ENCODE measurements at regions not wholly inside any gene's neighbourhood (a gene's known extent, or its start where the extent isn't known, plus 50 kb on each side); places are given as distances from the start of the nearest gene placed in this dataset.

GRCh38 chr6:43983191-43983590 lies 144.1 kb downstream of the MRPL14 start:
- DNase-seq (ENCODE audit: low spot score) = no peak
- Histone ChIP-seq H2BK12ac (ENCODE audit: low read length) (no peak overlapping the region), H3K27ac (replicated peaks; ENCODE audit: low read length) (no peak overlapping the region), H3K4me1 (ENCODE audit: control insufficient read depth in 2 of 2, insufficient read depth in 1 of 2, low read depth in 1 of 2, low read length in 2 of 2) (peaks cover 0 to 4% of the 10 kb centered on the region in 2 donors), H3K4me2 (ENCODE audit: insufficient read depth, low read length, poor library complexity, severe bottlenecking) (no peak overlapping the region), H2BK15ac (ENCODE audit: low read length) (no peak overlapping the region), H4K8ac (ENCODE audit: low read depth, low read length) (no peak overlapping the region), H3K18ac (ENCODE audit: low read length) (peak overlapping the region; percentile 19), H3K14ac (ENCODE audit: low read length) (no peak overlapping the region), H3K4ac (ENCODE audit: low read length) (no peak overlapping the region), H2AK5ac (ENCODE audit: low read depth, low read length) (peak overlapping the region; percentile 51), H3K9ac (ENCODE audit: low read depth, low read length, poor library complexity) (no peak overlapping the region), H2AFZ (ENCODE audit: low read length) (no peak overlapping the region), H3K27me3 (ENCODE audit: control insufficient read depth in 3 of 3, insufficient read depth in 3 of 3, low read depth in 1 of 3, low read length in 3 of 3) (peaks cover 0 to 85% (median 0%) of the 10 kb centered on the region in 3 experiments), H3K4me3 (ENCODE audit: low read length in 2 of 2) (no peak overlapping the region), H2BK5ac (ENCODE audit: low read length) (no peak overlapping the region), H3K79me1 (ENCODE audit: low read depth, low read length) (no peaks in the 10 kb centered on the region), H3K9me3 (replicated peaks in 1 of 2; ENCODE audit: control insufficient read depth in 2 of 2, insufficient read depth in 1 of 2, low read depth in 1 of 2, low read length in 2 of 2) (no peaks in the 10 kb centered on the region), H3K36me3 (replicated peaks in 1 of 2; ENCODE audit: control insufficient read depth in 2 of 2, insufficient read depth in 2 of 2, low read length in 2 of 2) (no peaks in the 10 kb centered on the region), H2BK120ac (ENCODE audit: low read depth, low read length) (no peak overlapping the region), H4K91ac (ENCODE audit: low read depth, low read length, poor library complexity) (no peak overlapping the region), H3K23ac (ENCODE audit: low read depth, low read length, poor library complexity) (peak overlapping the region; percentile 23)
- no CpG with 5 or more reads among the region's 2 CpGs for WGBS, 2 donors (ENCODE audit: extremely low coverage in 2 of 2, insufficient read length in 2 of 2, insufficient replicate concordance in 1 of 2)

DNA sequence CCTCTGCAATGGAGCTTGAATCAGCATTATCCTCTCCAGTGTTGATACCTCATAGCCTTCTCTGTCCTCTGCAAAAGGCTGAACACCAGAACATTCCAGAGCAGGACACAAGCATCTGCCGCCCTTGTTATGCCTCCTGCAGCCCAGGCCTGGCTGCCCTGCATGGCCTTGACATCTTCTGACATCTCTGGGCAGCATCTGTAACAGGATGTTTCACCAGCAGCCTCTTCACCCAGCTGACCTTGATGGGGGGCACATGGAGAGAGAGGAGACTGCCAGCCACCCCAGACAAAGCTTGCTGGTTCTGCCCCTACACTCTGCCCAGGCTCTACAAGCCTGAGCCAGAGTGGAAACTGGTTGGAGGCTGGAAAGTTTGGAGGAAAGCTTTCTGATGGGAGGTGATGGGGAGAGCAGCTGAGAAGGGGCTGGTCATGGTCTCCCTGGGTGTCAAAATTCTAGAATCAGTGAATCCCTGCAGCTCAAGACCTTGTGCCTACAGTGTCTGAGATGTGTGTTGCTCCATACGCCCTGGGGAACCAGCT lies 145.1 kb downstream of the MRPL14 start:
- H3K36me3 ChIP-seq (replicated peaks in 1 of 2; ENCODE audit: control insufficient read depth in 2 of 2, insufficient read depth in 2 of 2, low read length in 2 of 2) = no peaks in the 10 kb centered on the region
- DNase-seq (ENCODE audit: low spot score) = no peak
- H3K4me3 ChIP-seq (ENCODE audit: low read length in 2 of 2) = no peak overlapping the region
- H4K91ac ChIP-seq (ENCODE audit: low read depth, low read length, poor library complexity) = no peak overlapping the region
- H3K9ac ChIP-seq (ENCODE audit: low read depth, low read length, poor library complexity) = no peak overlapping the region
- no peak overlapping the region for H3K27ac ChIP-seq (replicated peaks; ENCODE audit: low read length)
- no peak overlapping the region for H4K8ac ChIP-seq (ENCODE audit: low read depth, low read length)
- no CpG with 5 or more reads among the region's 2 CpGs for WGBS, 2 donors (ENCODE audit: extremely low coverage in 2 of 2, insufficient read length in 2 of 2, insufficient replicate concordance in 1 of 2)
- H2BK12ac ChIP-seq (ENCODE audit: low read length) = no peak overlapping the region
- H2AFZ ChIP-seq (ENCODE audit: low read length) = no peak overlapping the region
- H3K79me1 ChIP-seq (ENCODE audit: low read depth, low read length) = no peaks in the 10 kb centered on the region
- H2BK120ac ChIP-seq (ENCODE audit: low read depth, low read length) = no peak overlapping the region
- H3K23ac ChIP-seq (ENCODE audit: low read depth, low read length, poor library complexity) = no peak overlapping the region
- H3K18ac ChIP-seq (ENCODE audit: low read length) = no peak overlapping the region
- H3K14ac ChIP-seq (ENCODE audit: low read length) = no peak overlapping the region
- H2BK15ac ChIP-seq (ENCODE audit: low read length) = no peak overlapping the region
- H3K4ac ChIP-seq (ENCODE audit: low read length) = no peak overlapping the region
- H3K4me1 ChIP-seq (ENCODE audit: control insufficient read depth in 2 of 2, insufficient read depth in 1 of 2, low read depth in 1 of 2, low read length in 2 of 2) = peaks cover 0 to 4% of the 10 kb centered on the region in 2 donors
- no peak overlapping the region for H2BK5ac ChIP-seq (ENCODE audit: low read length)
- no peak overlapping the region for H3K4me2 ChIP-seq (ENCODE audit: insufficient read depth, low read length, poor library complexity, severe bottlenecking)
- H3K9me3 ChIP-seq (replicated peaks in 1 of 2; ENCODE audit: control insufficient read depth in 2 of 2, insufficient read depth in 1 of 2, low read depth in 1 of 2, low read length in 2 of 2) = no peaks in the 10 kb centered on the region
- peaks cover 0 to 85% (median 0%) of the 10 kb centered on the region in 3 experiments for H3K27me3 ChIP-seq (ENCODE audit: control insufficient read depth in 3 of 3, insufficient read depth in 3 of 3, low read depth in 1 of 3, low read length in 3 of 3)
- H2AK5ac ChIP-seq (ENCODE audit: low read depth, low read length) = no peak overlapping the region

GRCh38 chr6:43981363-43981990 lies 145.8 kb downstream of the MRPL14 start:
- no peak overlapping the region for H2BK120ac ChIP-seq (ENCODE audit: low read depth, low read length)
- no peak overlapping the region for H3K4ac ChIP-seq (ENCODE audit: low read length)
- no peak overlapping the region for H3K23ac ChIP-seq (ENCODE audit: low read depth, low read length, poor library complexity)
- H4K91ac ChIP-seq (ENCODE audit: low read depth, low read length, poor library complexity) = no peak overlapping the region
- no peak overlapping the region for H3K4me2 ChIP-seq (ENCODE audit: insufficient read depth, low read length, poor library complexity, severe bottlenecking)
- H2BK12ac ChIP-seq (ENCODE audit: low read length) = no peak overlapping the region
- H3K79me1 ChIP-seq (ENCODE audit: low read depth, low read length) = no peaks in the 10 kb centered on the region
- H2AK5ac ChIP-seq (ENCODE audit: low read depth, low read length) = no peak overlapping the region
- no peak overlapping the region for H3K18ac ChIP-seq (ENCODE audit: low read length)
- H3K9me3 ChIP-seq (replicated peaks in 1 of 2; ENCODE audit: control insufficient read depth in 2 of 2, insufficient read depth in 1 of 2, low read depth in 1 of 2, low read length in 2 of 2) = no peaks in the 10 kb centered on the region
- no peak for DNase-seq (ENCODE audit: low spot score)
- no peaks in the 10 kb centered on the region for H3K36me3 ChIP-seq (replicated peaks in 1 of 2; ENCODE audit: control insufficient read depth in 2 of 2, insufficient read depth in 2 of 2, low read length in 2 of 2)
- no peak overlapping the region for H3K14ac ChIP-seq (ENCODE audit: low read length)
- H3K27me3 ChIP-seq (ENCODE audit: control insufficient read depth in 3 of 3, insufficient read depth in 3 of 3, low read depth in 1 of 3, low read length in 3 of 3) = peaks cover 0 to 82% (median 0%) of the 10 kb centered on the region in 3 experiments
- H2AFZ ChIP-seq (ENCODE audit: low read length) = no peak overlapping the region
- H3K27ac ChIP-seq (replicated peaks; ENCODE audit: low read length) = no peak overlapping the region
- H3K4me3 ChIP-seq (ENCODE audit: low read length in 2 of 2) = no peak overlapping the region
- WGBS, 2 donors (ENCODE audit: extremely low coverage in 2 of 2, insufficient read length in 2 of 2, insufficient replicate concordance in 1 of 2) = no CpG with 5 or more reads among the region's 4 CpGs
- H3K9ac ChIP-seq (ENCODE audit: low read depth, low read length, poor library complexity) = no peak overlapping the region
- H3K4me1 ChIP-seq (ENCODE audit: control insufficient read depth in 2 of 2, insufficient read depth in 1 of 2, low read depth in 1 of 2, low read length in 2 of 2) = peaks cover 0 to 4% of the 10 kb centered on the region in 2 donors
- H4K8ac ChIP-seq (ENCODE audit: low read depth, low read length) = no peak overlapping the region
- H2BK15ac ChIP-seq (ENCODE audit: low read length) = no peak overlapping the region
- no peak overlapping the region for H2BK5ac ChIP-seq (ENCODE audit: low read length)

- Histone ChIP-seq H3K36me3 (replicated peaks in 1 of 2; ENCODE audit: control insufficient read depth in 2 of 2, insufficient read depth in 2 of 2, low read length in 2 of 2) (no peaks in the 10 kb centered on the region), H3K9ac (ENCODE audit: low read depth, low read length, poor library complexity) (no peak overlapping the region)
Observed at GRCh38 chr6:43980004-43980795, 147.1 kb downstream of the MRPL14 start.

More at GRCh38 chr6:43980004-43980795, 147.1 kb downstream of the MRPL14 start:
- no CpG with 5 or more reads among the region's 12 CpGs for WGBS, 2 donors (ENCODE audit: extremely low coverage in 2 of 2, insufficient read length in 2 of 2, insufficient replicate concordance in 1 of 2)
- no peak overlapping the region for H2AK5ac ChIP-seq (ENCODE audit: low read depth, low read length)
- no peaks in the 10 kb centered on the region for H3K79me1 ChIP-seq (ENCODE audit: low read depth, low read length)
- peaks cover 0 to 2% of the 10 kb centered on the region in 2 donors for H3K4me1 ChIP-seq (ENCODE audit: control insufficient read depth in 2 of 2, insufficient read depth in 1 of 2, low read depth in 1 of 2, low read length in 2 of 2)
- H2BK15ac ChIP-seq (ENCODE audit: low read length) = no peak overlapping the region
- no peak for DNase-seq (ENCODE audit: low spot score)
- H4K8ac ChIP-seq (ENCODE audit: low read depth, low read length) = no peak overlapping the region
- H2BK5ac ChIP-seq (ENCODE audit: low read length) = no peak overlapping the region
- peak overlapping the region; percentile 67 for H2BK12ac ChIP-seq (ENCODE audit: low read length)
- no peak overlapping the region for H2AFZ ChIP-seq (ENCODE audit: low read length)
- H3K9me3 ChIP-seq (replicated peaks in 1 of 2; ENCODE audit: control insufficient read depth in 2 of 2, insufficient read depth in 1 of 2, low read depth in 1 of 2, low read length in 2 of 2) = peaks cover 3 to 5% of the 10 kb centered on the region in 2 donors
- no peak overlapping the region for H3K23ac ChIP-seq (ENCODE audit: low read depth, low read length, poor library complexity)
- H3K27ac ChIP-seq (replicated peaks; ENCODE audit: low read length) = no peak overlapping the region
- H2BK120ac ChIP-seq (ENCODE audit: low read depth, low read length) = no peak overlapping the region
- no peak overlapping the region for H4K91ac ChIP-seq (ENCODE audit: low read depth, low read length, poor library complexity)
- peak overlapping the region; percentile 59 for H3K14ac ChIP-seq (ENCODE audit: low read length)
- no peak overlapping the region for H3K18ac ChIP-seq (ENCODE audit: low read length)
- H3K27me3 ChIP-seq (ENCODE audit: control insufficient read depth in 3 of 3, insufficient read depth in 3 of 3, low read depth in 1 of 3, low read length in 3 of 3) = peaks cover 0 to 77% (median 0%) of the 10 kb centered on the region in 3 experiments
- H3K4me2 ChIP-seq (ENCODE audit: insufficient read depth, low read length, poor library complexity, severe bottlenecking) = no peak overlapping the region
- H3K4ac ChIP-seq (ENCODE audit: low read length) = no peak overlapping the region
- H3K4me3 ChIP-seq (ENCODE audit: low read length in 2 of 2) = peak overlapping the region in 1 of 2 donors; percentile 42

Measured in neuronal stem cell (in vitro differentiated cells).